Keratinocyte (primary cell): ENCODE measurements at regions not wholly inside any gene's neighbourhood (a gene's known extent, or its start where the extent isn't known, plus 50 kb on each side); places are given as distances from the start of the nearest gene placed in this dataset.

Experiments used
- DNase-seq: peaks from one replicate; pipeline ENCODE4 v3.0.0-alpha.2; 2011; ENCODE audit warnings: low read depth, missing footprints, low spot score
- FAIRE-seq: peaks from 2 replicates; lab custom pipeline; 2011; peaks lifted over from hg19 to GRCh38; lab: Jason Lieb, UNC
- H2AFZ ChIP-seq: 2 replicates; pipeline ENCODE4 v1.6.0; 2012; ENCODE audit warnings: low read length, control low read depth, inconsistent platforms; ENCODE audit not compliant: control insufficient read depth
- H3K27ac ChIP-seq: 2 replicates; pipeline ENCODE4 v1.5.1; 2011; ENCODE audit warnings: low read length; ENCODE audit not compliant: control insufficient read depth, insufficient read depth
- H3K27me3 ChIP-seq: 3 replicates; pipeline ENCODE4 v1.6.0; 2011; ENCODE audit warnings: low read length; ENCODE audit not compliant: control insufficient read depth, insufficient read depth; ENCODE audit errors: extremely low read depth
- H3K36me3 ChIP-seq, 2 experiments: 2 replicates in 1 of 2; 3 replicates in 1 of 2; pipeline ENCODE4 v1.5.1; 2011; ENCODE audit warnings: low read length in 2 of 2, mild to moderate bottlenecking in 1 of 2; ENCODE audit not compliant: control insufficient read depth in 2 of 2, insufficient read depth in 2 of 2; ENCODE audit errors: extremely low read depth in 1 of 2
- H3K4me1 ChIP-seq: 3 replicates; pipeline ENCODE4 v1.5.1; 2011; ENCODE audit warnings: low read length; ENCODE audit not compliant: control insufficient read depth, insufficient read depth; ENCODE audit errors: extremely low read depth
- H3K4me2 ChIP-seq: 3 replicates; pipeline ENCODE4 v1.6.0; 2011; ENCODE audit warnings: low read depth, low read length; ENCODE audit not compliant: control insufficient read depth, insufficient read depth; ENCODE audit errors: extremely low read depth
- H3K4me3 ChIP-seq, 3 experiments: fragments of 200-600 bp in 1 of 3; sonication (generic) in 1 of 3; 2 replicates in 2 of 3; 3 replicates in 1 of 3; pipeline ENCODE4 v1.5.1; 2011 to 2016; ENCODE audit warnings: low read length in 3 of 3, mild to moderate bottlenecking in 3 of 3, control low read depth in 2 of 3, inconsistent platforms in 1 of 3, low read depth in 1 of 3, mixed read lengths in 1 of 3, mixed run types in 1 of 3, moderate library complexity in 1 of 3; ENCODE audit not compliant: control insufficient read depth in 2 of 3, insufficient read depth in 2 of 3; ENCODE audit errors: extremely low read depth in 1 of 3
- H3K79me2 ChIP-seq: 2 replicates; pipeline ENCODE4 v1.6.0; 2012; ENCODE audit warnings: low read length; ENCODE audit not compliant: control insufficient read depth, insufficient read depth
- H3K9ac ChIP-seq: 3 replicates; pipeline ENCODE4 v1.6.0; 2011; ENCODE audit warnings: low read length; ENCODE audit not compliant: control insufficient read depth, insufficient read depth; ENCODE audit errors: extremely low read depth
- H3K9me1 ChIP-seq: 3 replicates; pipeline ENCODE4 v1.6.0; 2011; ENCODE audit warnings: low read length; ENCODE audit not compliant: control insufficient read depth, insufficient read depth; ENCODE audit errors: extremely low read depth
- H3K9me3 ChIP-seq: 2 replicates; pipeline ENCODE4 v1.5.1; 2012; ENCODE audit warnings: low read depth, low read length; ENCODE audit not compliant: control insufficient read depth
- H4K20me1 ChIP-seq: 3 replicates; pipeline ENCODE4 v1.6.0; 2011; ENCODE audit warnings: low read length; ENCODE audit not compliant: control insufficient read depth, insufficient read depth; ENCODE audit errors: extremely low read depth
- CTCF ChIP-seq, 3 experiments: IDR thresholded peaks in 1 of 3; conservative IDR thresholded peaks in 1 of 3; optimal IDR thresholded peaks in 1 of 3; 2 replicates in 2 of 3; 3 replicates in 1 of 3; pipeline versions ENCODE3 to v1.5.1; 2011; ENCODE audit warnings: low read length in 3 of 3, mild to moderate bottlenecking in 3 of 3, moderate library complexity in 2 of 3, control low read depth in 1 of 3, inconsistent platforms in 1 of 3; ENCODE audit not compliant: insufficient read depth in 2 of 3; ENCODE audit errors: extremely low read depth in 1 of 3
- EZH2 ChIP-seq: IDR thresholded peaks from one replicate; pipeline ENCODE4 v1.6.1; 2012; ENCODE audit warnings: inconsistent platforms, mild to moderate bottlenecking, low read length, moderate library complexity
- dilution Hi-C: fragments of 300-500 bp; cut with MboI; formaldehyde crosslinking; loops from one replicate; pipeline ENCODE4 v1.7.0; 2020; ENCODE audit warnings: low sequenced_read_pairs; ENCODE audit not compliant: extremely low pct_ligation_motif_present

- no peaks in the 10 kb centered on the region for H3K79me2 ChIP-seq
- no peak overlapping the region for H3K9ac ChIP-seq
- TF ChIP-seq CTCF (optimal IDR thresholded peaks at IDR 0.05 in 1 of 3, IDR thresholded peaks at IDR 0.05 in 1 of 3, conservative IDR thresholded peaks at IDR 0.05 in 1 of 3; ENCODE audit: extremely low read depth in 1 of 3, insufficient read depth in 2 of 3, low read length in 3 of 3) (no peak), EZH2 (no peak)
- no peak for DNase-seq
- peaks cover 4% of the 10 kb centered on the region for H3K9me3 ChIP-seq
- no peaks in the 10 kb centered on the region for H3K9me1 ChIP-seq
- peaks cover 8% of the 10 kb centered on the region for H3K4me1 ChIP-seq
- no peak overlapping the region for H2AFZ ChIP-seq
- H3K27me3 ChIP-seq, result no peaks in the 10 kb centered on the region
- no peak overlapping the region for H3K27ac ChIP-seq
- dilution Hi-C loops, result no loop called here
- no peak overlapping the region for H3K4me3 ChIP-seq
- H4K20me1 ChIP-seq, result no peaks in the 10 kb centered on the region
- H3K36me3 ChIP-seq, result no peaks in the 10 kb centered on the region
- no peak overlapping the region for H3K4me2 ChIP-seq
- FAIRE-seq, result no peak
Measured at GRCh38 chr12:47554046-47554653, 151.7 kb downstream of the RPAP3 start.

DNA sequence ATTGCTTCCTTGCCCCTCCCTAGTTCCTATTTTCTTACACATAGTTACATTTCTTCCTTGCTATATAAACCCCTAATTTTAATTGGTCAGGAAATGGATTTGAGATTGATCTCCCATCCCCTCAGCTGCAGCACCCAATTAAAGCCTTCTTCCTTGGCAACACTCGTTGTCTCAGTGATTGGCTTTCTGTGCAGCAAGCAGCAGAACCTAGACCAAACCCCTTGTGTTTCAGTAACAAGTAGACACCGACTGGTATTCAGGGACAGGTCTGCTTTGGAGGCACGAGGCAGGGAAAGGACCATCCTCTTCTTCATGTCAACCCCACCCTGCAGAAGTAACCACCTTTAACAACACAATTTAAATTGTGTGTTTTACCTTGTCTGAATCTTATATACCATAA, 152.6 kb downstream of the RPAP3 start:
- Histone ChIP-seq H3K4me3 (no peak overlapping the region), H3K79me2 (no peaks in the 10 kb centered on the region), H3K4me2 (no peak overlapping the region), H2AFZ (no peak overlapping the region), H3K9me3 (peaks cover 4% of the 10 kb centered on the region), H3K9ac (no peak overlapping the region), H3K9me1 (no peaks in the 10 kb centered on the region), H3K4me1 (peaks cover 8% of the 10 kb centered on the region), H4K20me1 (no peaks in the 10 kb centered on the region), H3K27ac (no peak overlapping the region), H3K36me3 (no peaks in the 10 kb centered on the region), H3K27me3 (no peaks in the 10 kb centered on the region)
- FAIRE-seq (no peak), DNase-seq (no peak)
- TF ChIP-seq EZH2, result no peak
- TF ChIP-seq CTCF (optimal IDR thresholded peaks at IDR 0.05 in 1 of 3, IDR thresholded peaks at IDR 0.05 in 1 of 3, conservative IDR thresholded peaks at IDR 0.05 in 1 of 3; ENCODE audit: extremely low read depth in 1 of 3, insufficient read depth in 2 of 3, low read length in 3 of 3), result no peak
- dilution Hi-C loops, result no loop called here
